ENCODE measurements at regions not wholly inside any gene's neighbourhood (a gene's known extent, or its start where the extent isn't known, plus 50 kb on each side); places are given as distances from the start of the nearest gene placed in this dataset.

- Histone ChIP-seq H3K9me3 (replicated peaks) (no peaks in the 10 kb centered on the region), H3K36me3 (no peaks in the 10 kb centered on the region), H3K4me3 (no peak overlapping the region), H3K4me1 (replicated peaks) (peaks cover 33% of the 10 kb centered on the region), H3K27ac (no peak overlapping the region), H3K27me3 (replicated peaks) (no peaks in the 10 kb centered on the region)
- DNase-seq (ENCODE audit: low read depth in 1 of 2, low spot score in 2 of 2) = no peak
These were observed 281.1 kb upstream of the TRIB2 start for GRCh38 chr2:12435430-12436222.

DNA sequence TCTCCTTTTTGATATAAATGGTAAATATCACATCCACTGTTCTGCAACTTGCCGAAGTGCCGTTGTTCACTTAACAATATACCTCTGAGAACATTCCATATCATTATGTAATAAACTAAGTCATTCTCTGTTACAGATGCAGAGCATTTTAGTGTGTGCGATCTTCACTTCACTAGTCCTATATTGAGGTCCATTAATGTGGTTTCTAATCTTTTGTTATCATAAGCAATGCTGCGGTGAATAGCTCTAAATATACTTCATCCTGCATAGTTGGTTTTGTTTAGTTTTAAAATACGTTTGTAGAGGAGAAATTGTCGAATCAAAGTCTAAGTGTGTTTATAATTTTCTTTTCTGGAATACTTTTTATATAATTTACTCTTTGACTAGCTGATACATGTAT is 280.3 kb upstream of the TRIB2 start:
- Histone ChIP-seq H3K27me3 (replicated peaks) (no peaks in the 10 kb centered on the region), H3K4me3 (no peak overlapping the region), H3K4me1 (replicated peaks) (peaks cover 31% of the 10 kb centered on the region), H3K36me3 (no peaks in the 10 kb centered on the region), H3K27ac (no peak overlapping the region), H3K9me3 (replicated peaks) (no peaks in the 10 kb centered on the region)
- peak in 1 of 2 experiments; percentile 53 for DNase-seq (ENCODE audit: low read depth in 1 of 2, low spot score in 2 of 2)

- Histone ChIP-seq H3K4me1 (replicated peaks) (peaks cover 37% of the 10 kb centered on the region), H3K9me3 (replicated peaks) (no peaks in the 10 kb centered on the region), H3K36me3 (no peaks in the 10 kb centered on the region), H3K27me3 (replicated peaks) (no peaks in the 10 kb centered on the region), H3K4me3 (no peak overlapping the region), H3K27ac (no peak overlapping the region)
- DNase-seq (ENCODE audit: low read depth in 1 of 2, low spot score in 2 of 2) = no peak
These were observed 279.7 kb upstream of the TRIB2 start for GRCh38 chr2:12436935-12437561.

DNA sequence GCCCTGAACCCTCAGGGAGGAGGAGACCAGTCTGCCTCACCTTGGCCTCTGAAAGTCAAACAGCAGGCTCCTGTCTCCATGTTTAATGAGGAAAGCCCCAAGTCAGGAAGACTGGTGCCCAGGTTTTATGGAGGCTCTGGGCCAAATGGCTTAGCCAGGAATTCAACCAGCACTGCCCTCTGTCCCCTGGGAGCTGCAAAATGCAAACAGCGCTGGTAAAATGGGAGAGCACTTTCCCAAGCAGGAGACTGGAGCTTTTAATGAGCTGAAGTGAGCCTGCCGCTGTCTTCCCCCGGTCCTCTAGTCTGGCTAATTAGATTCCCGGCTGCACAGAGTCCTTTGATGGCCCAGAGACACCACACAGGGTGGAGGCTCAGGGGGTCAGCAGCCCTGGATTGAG is 276.0 kb upstream of the TRIB2 start:
- no peaks in the 10 kb centered on the region for H3K36me3 ChIP-seq
- no peak overlapping the region for H3K4me3 ChIP-seq
- peaks cover 39% of the 10 kb centered on the region for H3K4me1 ChIP-seq (replicated peaks)
- H3K27me3 ChIP-seq (replicated peaks) = no peaks in the 10 kb centered on the region
- no peaks in the 10 kb centered on the region for H3K9me3 ChIP-seq (replicated peaks)
- no peak overlapping the region for H3K27ac ChIP-seq
- no peak for DNase-seq (ENCODE audit: low read depth in 1 of 2, low spot score in 2 of 2)

- DNase-seq (ENCODE audit: low read depth in 1 of 2, low spot score in 2 of 2) = no peak
- H3K4me1 ChIP-seq (replicated peaks) = peaks cover 37% of the 10 kb centered on the region
These were observed 274.8 kb upstream of the TRIB2 start for GRCh38 chr2:12441750-12442475.

DNA sequence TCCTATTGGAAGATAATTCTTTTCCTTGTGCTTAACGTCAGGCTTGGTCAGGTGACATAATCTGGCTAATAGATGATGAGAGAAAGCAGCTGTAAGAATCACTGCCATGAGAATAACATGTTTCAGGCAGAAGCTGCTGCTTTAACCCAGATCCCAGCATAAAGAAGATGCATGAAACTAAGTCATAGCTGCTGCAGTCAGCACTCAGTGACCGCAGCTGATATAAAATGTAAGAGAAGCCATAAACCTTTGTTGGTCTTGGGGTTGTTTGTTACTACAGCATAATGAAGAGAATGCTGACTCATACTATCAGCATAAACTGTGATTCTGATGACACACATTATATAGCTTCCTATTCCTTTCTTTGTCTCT is 274.3 kb upstream of the TRIB2 start:
- Histone ChIP-seq H3K4me3 (no peak overlapping the region), H3K4me1 (replicated peaks) (peaks cover 33% of the 10 kb centered on the region), H3K9me3 (replicated peaks) (no peaks in the 10 kb centered on the region), H3K27ac (peak overlapping the region; percentile 72), H3K36me3 (no peaks in the 10 kb centered on the region), H3K27me3 (replicated peaks) (no peaks in the 10 kb centered on the region)
- peak; percentile 59 to 85 for DNase-seq (ENCODE audit: low read depth in 1 of 2, low spot score in 2 of 2)

More at GRCh38 chr2:12441750-12442475, 274.8 kb upstream of the TRIB2 start:
- no peaks in the 10 kb centered on the region for H3K36me3 ChIP-seq
- H3K27me3 ChIP-seq (replicated peaks) = no peaks in the 10 kb centered on the region
- peak overlapping the region; percentile 72 for H3K27ac ChIP-seq
- no peak overlapping the region for H3K4me3 ChIP-seq
- H3K9me3 ChIP-seq (replicated peaks) = no peaks in the 10 kb centered on the region

DNA sequence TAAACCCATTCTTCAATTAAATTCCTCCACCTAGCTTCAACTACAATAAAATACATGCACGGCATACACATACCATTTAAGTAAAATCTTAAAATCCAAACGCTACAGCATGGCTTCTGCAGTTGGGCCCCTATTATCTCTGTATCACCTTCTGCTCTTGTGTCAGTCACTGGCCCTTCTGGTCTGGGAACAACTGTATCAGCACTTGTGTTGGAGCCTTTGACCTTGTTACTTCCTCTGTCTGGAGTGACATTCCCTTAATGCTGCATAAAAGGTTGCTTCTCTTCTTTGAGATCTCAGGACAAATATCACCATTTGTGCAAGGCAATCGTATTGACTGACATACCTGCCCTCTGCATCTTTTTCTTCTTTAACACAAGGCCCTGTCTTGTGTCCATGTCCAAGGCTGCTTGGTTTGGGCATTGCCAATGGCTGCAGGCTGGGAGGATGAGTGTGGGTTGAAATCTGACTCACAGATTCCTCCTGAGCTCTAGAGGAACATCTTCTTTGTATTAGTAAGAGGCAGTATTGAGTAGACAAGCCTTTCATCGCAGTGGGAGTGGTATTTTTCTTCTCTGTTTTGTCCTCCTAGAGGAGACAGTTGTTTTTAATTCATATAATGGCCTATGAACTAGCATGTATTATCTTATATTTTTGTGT is 267.8 kb upstream of the TRIB2 start:
- no peaks in the 10 kb centered on the region for H3K36me3 ChIP-seq
- H3K9me3 ChIP-seq (replicated peaks) = no peaks in the 10 kb centered on the region
- no peak overlapping the region for H3K27ac ChIP-seq
- peaks cover 26% of the 10 kb centered on the region for H3K4me1 ChIP-seq (replicated peaks)
- no peak for DNase-seq (ENCODE audit: low read depth in 1 of 2, low spot score in 2 of 2)
- H3K4me3 ChIP-seq = no peak overlapping the region
- H3K27me3 ChIP-seq (replicated peaks) = no peaks in the 10 kb centered on the region

- Histone ChIP-seq H3K4me1 (replicated peaks) (peaks cover 22% of the 10 kb centered on the region), H3K27ac (peak overlapping the region; percentile 8), H3K4me3 (0 out of 2 replicates have a peak overlapping the region, but pooled peaks have one; percentile 1), H3K27me3 (replicated peaks) (no peaks in the 10 kb centered on the region), H3K36me3 (no peaks in the 10 kb centered on the region), H3K9me3 (replicated peaks) (no peaks in the 10 kb centered on the region)
- peak in 1 of 2 experiments; percentile 32 for DNase-seq (ENCODE audit: low read depth in 1 of 2, low spot score in 2 of 2)
These were observed 265.0 kb upstream of the TRIB2 start for GRCh38 chr2:12451726-12452125.

DNA sequence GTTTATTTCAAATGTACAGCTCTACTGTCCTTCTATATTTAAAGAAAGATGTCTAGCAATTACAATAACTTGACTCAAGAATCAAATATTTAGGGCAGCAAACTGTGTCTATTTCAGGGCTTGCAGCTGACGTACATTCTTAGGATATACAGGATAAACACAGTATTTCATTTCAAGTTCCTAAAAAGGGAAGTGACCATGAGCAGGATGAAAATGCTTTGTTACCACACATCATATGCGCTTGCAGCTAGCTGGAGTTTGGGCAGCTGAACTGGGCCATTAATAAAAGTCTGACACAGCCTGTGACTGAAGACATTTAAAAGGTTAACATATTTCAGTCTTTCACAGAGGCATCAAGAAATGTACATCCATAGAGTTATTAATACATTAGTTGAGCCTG is 264.6 kb upstream of the TRIB2 start:
- H3K27me3 ChIP-seq (replicated peaks) = no peaks in the 10 kb centered on the region
- no peaks in the 10 kb centered on the region for H3K36me3 ChIP-seq
- peaks cover 23% of the 10 kb centered on the region for H3K4me1 ChIP-seq (replicated peaks)
- H3K9me3 ChIP-seq (replicated peaks) = no peaks in the 10 kb centered on the region
- H3K27ac ChIP-seq = peak overlapping the region; percentile 8
- H3K4me3 ChIP-seq = 0 out of 2 replicates have a peak overlapping the region, but pooled peaks have one; percentile 1
- DNase-seq (ENCODE audit: low read depth in 1 of 2, low spot score in 2 of 2) = peak in 1 of 2 experiments; percentile 34

DNA sequence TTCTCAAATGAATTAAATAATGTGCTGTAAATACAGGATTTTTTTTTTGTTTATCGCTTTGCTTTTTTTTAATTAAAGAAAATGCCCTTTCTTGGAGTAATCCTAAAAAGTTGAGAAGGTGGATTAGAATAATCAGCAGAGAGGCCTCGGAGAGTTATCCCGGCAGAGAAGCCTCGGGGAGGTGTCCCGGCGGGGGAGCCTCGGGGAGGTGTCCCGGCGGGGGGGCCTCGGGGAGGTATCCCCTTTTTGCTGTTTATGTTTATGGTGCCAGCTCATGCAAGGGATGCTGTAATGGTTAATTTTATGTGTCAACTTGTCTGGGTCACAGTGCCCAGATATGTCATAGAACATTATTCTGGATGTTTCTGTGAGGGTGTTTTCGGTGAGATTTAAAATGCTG is 263.0 kb upstream of the TRIB2 start:
- no peaks in the 10 kb centered on the region for H3K9me3 ChIP-seq (replicated peaks)

DNA sequence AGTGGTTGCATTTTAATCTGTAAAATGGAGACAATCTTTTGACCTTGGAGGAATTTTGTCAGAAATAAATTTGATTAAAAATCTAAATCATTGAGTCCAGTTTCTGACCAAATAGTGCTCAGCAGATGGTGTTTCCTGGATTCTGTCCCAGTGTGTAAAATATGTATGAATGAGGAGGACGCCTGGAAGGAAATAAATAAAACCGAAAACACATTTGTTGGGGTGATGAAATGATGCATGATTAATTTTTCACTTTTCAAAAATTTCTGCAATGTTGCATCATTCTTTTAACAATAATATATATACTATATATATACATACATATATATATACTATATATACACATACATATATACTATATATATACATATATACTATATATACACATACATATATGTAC is 261.1 kb upstream of the TRIB2 start:
- no peaks in the 10 kb centered on the region for H3K9me3 ChIP-seq (replicated peaks)
- H3K27ac ChIP-seq = no peak overlapping the region
- no peaks in the 10 kb centered on the region for H3K27me3 ChIP-seq (replicated peaks)
- peaks cover 20% of the 10 kb centered on the region for H3K4me1 ChIP-seq (replicated peaks)
- H3K36me3 ChIP-seq = no peaks in the 10 kb centered on the region
- H3K4me3 ChIP-seq = no peak overlapping the region
- no peak for DNase-seq (ENCODE audit: low read depth in 1 of 2, low spot score in 2 of 2)

More for the DNA sequence above, 263.0 kb upstream of the TRIB2 start:
- Histone ChIP-seq H3K4me3 (no peak overlapping the region), H3K4me1 (replicated peaks) (peaks cover 23% of the 10 kb centered on the region), H3K36me3 (no peaks in the 10 kb centered on the region), H3K27me3 (replicated peaks) (no peaks in the 10 kb centered on the region), H3K27ac (no peak overlapping the region)
- DNase-seq (ENCODE audit: low read depth in 1 of 2, low spot score in 2 of 2) = no peak

DNA sequence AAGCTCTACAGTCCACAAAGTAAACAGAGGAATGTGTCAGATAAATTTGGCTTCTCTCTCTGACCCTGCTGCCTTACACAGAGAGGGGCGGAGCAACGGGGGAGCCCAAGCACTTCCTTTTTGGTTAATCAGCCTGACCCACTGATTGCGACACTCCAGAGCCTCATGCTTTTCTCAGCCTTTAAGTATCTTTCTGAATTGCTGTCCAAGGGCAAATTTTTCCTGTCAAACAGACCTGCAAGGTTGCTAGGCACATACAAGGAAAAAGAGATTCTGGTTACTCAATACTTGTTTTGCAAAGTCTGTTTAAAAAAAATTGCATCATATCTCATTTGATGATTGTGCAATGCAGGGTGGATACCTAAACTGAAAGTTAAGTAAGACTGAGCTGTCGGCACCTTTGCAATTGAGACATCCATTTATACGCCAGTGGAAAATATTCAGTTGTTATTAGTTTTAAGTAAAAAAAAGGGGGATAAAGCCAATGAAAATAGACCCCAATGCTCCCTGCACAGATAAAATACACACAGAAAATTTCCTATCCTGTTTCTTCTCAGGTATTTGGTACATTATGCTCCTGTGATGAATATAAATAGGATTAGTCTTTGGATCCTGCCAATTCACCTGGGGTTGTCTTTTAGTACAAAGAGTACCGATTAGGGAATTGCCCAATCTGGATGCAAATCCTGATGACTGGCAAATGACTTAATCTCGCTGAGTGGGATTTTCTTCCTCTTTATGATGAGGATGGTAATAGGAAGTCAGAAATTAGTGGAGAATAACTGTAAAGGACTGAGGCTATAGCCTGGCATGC is 260.2 kb upstream of the TRIB2 start:
- H3K9me3 ChIP-seq (replicated peaks) = no peaks in the 10 kb centered on the region
- H3K4me1 ChIP-seq (replicated peaks) = peaks cover 16% of the 10 kb centered on the region
- H3K27ac ChIP-seq = no peak overlapping the region
- H3K4me3 ChIP-seq = no peak overlapping the region
- no peaks in the 10 kb centered on the region for H3K27me3 ChIP-seq (replicated peaks)
- H3K36me3 ChIP-seq = no peaks in the 10 kb centered on the region
- peak in 1 of 2 experiments; percentile 50 for DNase-seq (ENCODE audit: low read depth in 1 of 2, low spot score in 2 of 2)

DNA sequence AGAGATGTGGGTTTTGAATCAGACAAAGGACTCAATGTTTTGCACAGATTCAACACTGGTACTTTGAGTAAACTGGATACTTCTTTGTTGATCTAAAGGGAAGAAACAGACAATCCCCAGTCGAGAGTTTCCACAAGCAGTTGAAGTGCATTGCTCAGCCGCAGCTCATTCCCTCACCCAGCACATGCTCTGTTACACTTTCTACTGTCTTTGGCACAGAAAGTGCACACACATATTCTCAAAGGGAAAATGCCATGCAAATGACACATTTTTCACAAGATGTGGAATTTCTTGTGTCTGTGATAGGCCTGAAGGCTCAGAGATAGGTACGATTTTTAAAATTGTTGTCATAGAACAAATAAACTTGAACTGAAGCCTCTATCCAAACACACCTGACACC is 258.9 kb upstream of the TRIB2 start:
- Histone ChIP-seq H3K9me3 (replicated peaks) (no peaks in the 10 kb centered on the region), H3K36me3 (no peaks in the 10 kb centered on the region), H3K27ac (no peak overlapping the region), H3K4me3 (no peak overlapping the region), H3K27me3 (replicated peaks) (no peaks in the 10 kb centered on the region), H3K4me1 (replicated peaks) (peaks cover 6% of the 10 kb centered on the region)
- DNase-seq (ENCODE audit: low read depth in 1 of 2, low spot score in 2 of 2) = no peak
